K562 (cell line): ENCODE measurements at regions not wholly inside any gene's neighbourhood (a gene's known extent, or its start where the extent isn't known, plus 50 kb on each side); places are given as distances from the start of the nearest gene placed in this dataset.

Experiments used
- ATAC-seq: fragments of 200-7000 bp; cut with Tn5 transposase; 3 replicates; pipeline ENCODE4 v1.9.1; 2020; ENCODE audit warnings: moderate library complexity
- BruUV-seq: library from RNA; stranded (reverse); fragments of 400-500 nt; replicated peaks from 2 replicates; lab custom pipeline; 2021; lab: Mats Ljungman, UMichigan
- CTCF ChIA-PET: fragments of 300-600 bp; formaldehyde crosslinking; extraction: SDS; loops from one replicate; lab custom pipeline; 2021; ENCODE audit warnings: low intra/inter-chr PET ratio; lab: Yijun Ruan, JAX
- POLR2A ChIA-PET: fragments of 300-600, 350-650 bp; sonication (Branson Sonifier 250); formaldehyde crosslinking; extraction: SDS; loops from one replicate; lab custom pipeline; 2021; ENCODE audit warnings: antibody characterized with exemption, inconsistent platforms; lab: Yijun Ruan, JAX
- DNase-seq, 4 experiments: peaks; one replicate each; pipeline versions ENCODE4 v3.0.0 to v3.0.0-alpha.2; 2011 to 2018; ENCODE audit warnings: low spot score in 3 of 4, mixed read lengths in 3 of 4; ENCODE audit errors: extremely low read depth in 1 of 4
- FAIRE-seq: peaks from 2 replicates; lab custom pipeline; 2011; peaks lifted over from hg19 to GRCh38; lab: Jason Lieb, UNC
- H2AFZ ChIP-seq: 2 replicates; pipeline ENCODE4 v1.6.0; 2011; ENCODE audit warnings: low read depth, low read length, control low read depth, inconsistent platforms
- H3K27ac ChIP-seq: fragments of 200-600 bp; 3 replicates; pipeline ENCODE4 v1.8.0; 2011; ENCODE audit warnings: low read depth, mild to moderate bottlenecking, control low read depth, inconsistent platforms, low read length, moderate library complexity, mixed read lengths; ENCODE audit errors: extremely low read depth
- H3K27me3 ChIP-seq, 2 experiments: fragments of 300-600 bp in 1 of 2; 2 replicates in 1 of 2; 3 replicates in 1 of 2; pipeline versions ENCODE4 v1.6.0 to v1.8.0; 2011; ENCODE audit warnings: inconsistent platforms in 2 of 2, low read length in 2 of 2, mild to moderate bottlenecking in 1 of 2, mixed read lengths in 1 of 2, moderate library complexity in 1 of 2; ENCODE audit not compliant: control insufficient read depth in 2 of 2, insufficient read depth in 2 of 2
- H3K36me3 ChIP-seq: fragments of 300-600 bp; 3 replicates; pipeline ENCODE4 v1.8.0; 2011; ENCODE audit warnings: mild to moderate bottlenecking, low read length, inconsistent platforms; ENCODE audit not compliant: control insufficient read depth, insufficient read depth
- H3K4me1 ChIP-seq, 2 experiments: fragments of 200-600 bp in 1 of 2; replicated peaks in 1 of 2; 2 replicates in 1 of 2; 3 replicates in 1 of 2; pipeline versions ENCODE4 v1.5.1 to v1.8.0; 2011; ENCODE audit warnings: inconsistent platforms in 2 of 2, low read length in 2 of 2, mild to moderate bottlenecking in 1 of 2, mixed read lengths in 1 of 2, moderate library complexity in 1 of 2; ENCODE audit not compliant: control insufficient read depth in 2 of 2, insufficient read depth in 2 of 2
- H3K4me2 ChIP-seq: 2 replicates; pipeline ENCODE4 v1.6.1; 2011; ENCODE audit warnings: low read length, control low read depth, inconsistent platforms, mixed read lengths; ENCODE audit not compliant: insufficient read depth
- H3K4me3 ChIP-seq: fragments of 200-600 bp; sonication (generic), shearing (Covaris generic); 2 replicates; pipeline ENCODE4 v1.5.1; 2016; ENCODE audit warnings: control low read depth, inconsistent platforms
- H3K79me2 ChIP-seq: fragments of 200-600 bp; 3 replicates; pipeline ENCODE4 v1.8.0; 2011; ENCODE audit warnings: low read length, inconsistent platforms; ENCODE audit not compliant: control insufficient read depth, insufficient read depth
- H3K9ac ChIP-seq, 2 experiments: 2 replicates each; pipeline versions ENCODE4 v1.6.0 to v1.6.1; 2011; ENCODE audit warnings: low read depth in 2 of 2, low read length in 2 of 2, control low read depth in 1 of 2, inconsistent platforms in 1 of 2, mild to moderate bottlenecking in 1 of 2, mixed read lengths in 1 of 2; ENCODE audit not compliant: insufficient read depth in 1 of 2
- H3K9me1 ChIP-seq: one replicate; pipeline ENCODE4 v1.6.0; 2011; ENCODE audit warnings: inconsistent platforms, mild to moderate bottlenecking, low read length, moderate library complexity; ENCODE audit not compliant: control insufficient read depth, insufficient read depth
- H3K9me3 ChIP-seq: replicated peaks from 2 replicates; pipeline ENCODE4 v1.5.1; 2011; ENCODE audit warnings: low read depth, low read length, inconsistent platforms; ENCODE audit not compliant: control insufficient read depth, insufficient read depth
- H4K20me1 ChIP-seq: replicated peaks from 2 replicates; pipeline ENCODE4 v1.6.1; 2011; ENCODE audit warnings: low read length, inconsistent platforms, mixed read lengths; ENCODE audit not compliant: control insufficient read depth, insufficient read depth
- BRD4 ChIP-seq: fragments of 200-600 bp; sonication (generic); IDR thresholded peaks from 2 replicates; pipeline ENCODE4 v1.6.1; 2017; ENCODE audit warnings: inconsistent platforms
- C11orf30 ChIP-seq: fragments of 450-650 bp; IDR thresholded peaks from 2 replicates; pipeline ENCODE4 v1.6.1; 2016; ENCODE audit warnings: low read depth, mild to moderate bottlenecking
- FOS ChIP-seq: IDR thresholded peaks from 3 replicates; pipeline ENCODE4 v1.6.1; 2011; ENCODE audit not compliant: insufficient read length; ENCODE audit errors: extremely low read depth
- JUN ChIP-seq, 2 experiments: sonication (generic) in 1 of 2; formaldehyde crosslinking in 1 of 2; IDR thresholded peaks; 2 replicates each; pipeline versions ENCODE4 v1.6.1 to v1.8.0; 2012 to 2022; ENCODE audit warnings: borderline replicate concordance in 2 of 2, mild to moderate bottlenecking in 2 of 2, improper control_type of control experiment in 1 of 2, low read depth in 1 of 2, low read length in 1 of 2, missing genetic modification reagents in 1 of 2
- MAFF ChIP-seq: IDR thresholded peaks from 2 replicates; pipeline ENCODE4 v1.6.1; 2012; ENCODE audit warnings: low read length, improper control_type of control experiment
- MAFG ChIP-seq: fragments of 450-650 bp; conservative IDR thresholded peaks from 2 replicates; pipeline ENCODE4 v1.6.1; 2016; ENCODE audit warnings: missing genetic modification characterization, missing compliant biosample characterization
- MAFK ChIP-seq: IDR thresholded peaks from 2 replicates; pipeline ENCODE4 v1.6.1; 2011; ENCODE audit warnings: low read length, improper control_type of control experiment
- NELFE ChIP-seq: IDR thresholded peaks from 2 replicates; pipeline ENCODE4 v1.6.1; 2011; ENCODE audit warnings: mild to moderate bottlenecking; ENCODE audit not compliant: insufficient read depth, insufficient read length
- RAD51 ChIP-seq: fragments of 450-650 bp; IDR thresholded peaks from 2 replicates; pipeline ENCODE4 v1.7.1; 2016; ENCODE audit warnings: low read depth, mild to moderate bottlenecking, borderline replicate concordance
- SAFB2 ChIP-seq: fragments of 200-400 bp; formaldehyde crosslinking; IDR thresholded peaks from 2 replicates; pipeline ENCODE4 v1.6.1; 2018; ENCODE audit warnings: borderline replicate concordance, low read length, low read depth, moderate library complexity; ENCODE audit not compliant: severe bottlenecking
- SRF ChIP-seq, 2 experiments: fragments of 250-450, 450-650 bp in 1 of 2; sonication (Bioruptor Pico) in 1 of 2; sonication (generic) in 1 of 2; formaldehyde crosslinking; IDR thresholded peaks; 2 replicates each; pipeline versions ENCODE4 v1.5.0 to v1.5.1; 2020 to 2022; ENCODE audit warnings: mild to moderate bottlenecking in 1 of 2, missing genetic modification reagents in 1 of 2
- TGIF2 ChIP-seq: sonication (generic); formaldehyde crosslinking; IDR thresholded peaks from 2 replicates; pipeline ENCODE4 v1.8.1; 2022; ENCODE audit warnings: mild to moderate bottlenecking, missing genetic modification reagents, moderate library complexity
- THRAP3 ChIP-seq: fragments of 450-650 bp; IDR thresholded peaks from 2 replicates; pipeline ENCODE4 v1.6.1; 2016; ENCODE audit warnings: mild to moderate bottlenecking, inconsistent platforms, borderline replicate concordance
- ZBTB1 ChIP-seq: sonication (generic); formaldehyde crosslinking; IDR thresholded peaks from 2 replicates; pipeline ENCODE4 v1.8.1; 2023; ENCODE audit warnings: missing genetic modification reagents, low read depth, mild to moderate bottlenecking, borderline replicate concordance
- ZNF197 ChIP-seq: fragments of 200-800 bp; sonication (Bioruptor generic); IDR thresholded peaks from 2 replicates; pipeline ENCODE4 v1.6.1; 2016; ENCODE audit warnings: low read depth, missing genetic modification characterization, missing compliant biosample characterization
- ZNF316 ChIP-seq: fragments of 450-650 bp; IDR thresholded peaks from 2 replicates; pipeline ENCODE4 v1.6.1; 2016
- ZNF324 ChIP-seq: fragments of 250-450 bp; sonication (Bioruptor Pico); IDR thresholded peaks from 2 replicates; pipeline ENCODE4 v1.4.0; 2020; ENCODE audit warnings: mild to moderate bottlenecking
- WGBS: fragments of 100-300 bp; shearing (Covaris generic); methylation state at CpG from one replicate; pipeline ENCODE4 v1.1.6; 2016; ENCODE audit warnings: low coverage, mixed read lengths; ENCODE audit not compliant: insufficient coverage; ENCODE audit errors: missing lambda C conversion rate; 5-methylcytosine and 5-hydroxymethylcytosine counted together
- in situ Hi-C: fragments of 300-500 bp; cut with MboI; formaldehyde crosslinking; loops from 4 replicates; pipeline ENCODE4 v1.15.0; 2018; ENCODE audit warnings: inconsistent platforms, mixed read lengths
- intact Hi-C: fragments of 100-400 bp; cut with micrococcal nuclease; formaldehyde crosslinking; loops from 2 replicates; pipeline ENCODE4 v1.14.2; 2022
- TF ChIP-seq, protein P1 (sequence below): fragments of 250-450 bp; sonication (Bioruptor Pico); IDR thresholded peaks from 2 replicates; pipeline ENCODE4 v1.4.0; 2020

DNA sequence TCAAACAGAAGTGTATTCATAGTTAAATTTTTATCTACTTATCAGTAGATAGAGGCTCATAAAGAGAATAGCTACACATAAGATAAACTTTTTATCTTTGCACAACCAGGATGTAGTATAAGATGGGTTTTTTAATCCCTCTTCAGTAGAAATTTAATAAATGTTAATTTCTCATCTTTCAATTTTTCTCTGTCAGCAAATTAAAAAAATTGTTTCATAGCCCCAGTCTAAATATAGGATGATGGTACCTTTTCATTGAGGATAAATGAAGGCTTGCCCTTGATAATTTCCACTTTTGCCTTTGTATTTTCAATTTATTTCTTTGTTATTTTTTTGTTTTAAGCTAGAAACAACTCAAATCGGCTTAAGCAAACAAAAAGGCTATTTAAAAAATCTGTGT lies 251.2 kb upstream of the NOX3 start:
- FAIRE-seq (no peak), DNase-seq (no peak), ATAC-seq (no peak)
- 21% methylated on average over 1 of the region's 1 CpG for WGBS
- Histone ChIP-seq H2AFZ (no peak overlapping the region), H3K79me2 (no peaks in the 10 kb centered on the region), H3K9me1 (no peaks in the 10 kb centered on the region), H3K27ac (no peak overlapping the region), H3K9me3 (no peaks in the 10 kb centered on the region), H3K4me3 (no peak overlapping the region), H3K27me3 (no peaks in the 10 kb centered on the region), H3K9ac (no peak overlapping the region), H3K4me2 (no peak overlapping the region), H4K20me1 (no peaks in the 10 kb centered on the region), H3K36me3 (no peaks in the 10 kb centered on the region), H3K4me1 (no peaks in the 10 kb centered on the region; a peak in 1 of 5 replicates)
- intact Hi-C loops, result no loop called here
- TF ChIP-seq SRF (CRISPR knock-in tag; IDR thresholded peaks at IDR 0.05) (no peak), FOS (no peak), MAFK (peak; percentile 31; the same call in 1 of the 2 replicates), ZNF316 (peak; percentile 82), C11orf30 (peak; percentile 56; the same call in 1 of the 2 replicates), MAFG (tag) (0 out of 2 replicates have a peak, but pooled peaks have one; percentile 24), MAFF (peak; percentile 28; the same call in 1 of the 2 replicates)
- ChIA-PET CTCF (no interaction called here), POLR2A (no interaction called here)
- in situ Hi-C loops, result no loop called here
- no TSS peak for BruUV-seq

DNA sequence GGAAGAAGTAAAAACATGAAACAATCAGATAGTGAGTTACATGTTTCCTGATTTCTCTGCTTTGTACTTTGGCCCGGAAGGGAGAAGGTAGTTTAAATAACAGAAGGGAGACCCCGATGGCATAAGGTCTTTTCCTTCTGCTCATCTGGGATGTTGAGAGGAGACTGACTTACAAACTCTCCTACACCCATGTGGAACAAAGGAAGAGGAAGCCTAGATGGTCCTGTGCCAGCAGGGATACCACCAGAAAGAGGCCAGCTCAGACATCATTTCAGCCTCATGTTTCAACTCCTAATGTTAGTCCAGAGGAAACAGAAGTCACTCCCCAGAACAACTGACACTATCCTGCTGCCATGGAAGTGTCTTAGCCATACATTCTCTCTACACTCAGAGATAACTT lies 250.7 kb upstream of the NOX3 start:
- FAIRE-seq (no peak), ATAC-seq (peak; percentile 25; the same call in 1 of the 3 replicates), DNase-seq (no peak)
- Histone ChIP-seq H3K4me2 (no peak overlapping the region), H3K9ac (no peak overlapping the region), H2AFZ (no peak overlapping the region), H4K20me1 (no peaks in the 10 kb centered on the region), H3K9me3 (no peaks in the 10 kb centered on the region), H3K79me2 (no peaks in the 10 kb centered on the region), H3K9me1 (no peaks in the 10 kb centered on the region), H3K27me3 (no peaks in the 10 kb centered on the region), H3K27ac (no peak overlapping the region), H3K4me1 (no peaks in the 10 kb centered on the region; a peak in 1 of 5 replicates), H3K4me3 (no peak overlapping the region), H3K36me3 (no peaks in the 10 kb centered on the region)
- no TSS peak for BruUV-seq
- in situ Hi-C loops, result no loop called here
- ChIA-PET CTCF (interaction anchor here (0.7 kb wide), 1 partner anchor 28 kb away, joined by 3 read pairs; no protein-coding TSS in a partner anchor), POLR2A (no interaction called here)
- intact Hi-C loops, result no loop called here
- 5% methylated on average over 2 of the region's 2 CpGs for WGBS
- TF ChIP-seq NELFE, result no peak
- TF ChIP-seq, protein P1, sequence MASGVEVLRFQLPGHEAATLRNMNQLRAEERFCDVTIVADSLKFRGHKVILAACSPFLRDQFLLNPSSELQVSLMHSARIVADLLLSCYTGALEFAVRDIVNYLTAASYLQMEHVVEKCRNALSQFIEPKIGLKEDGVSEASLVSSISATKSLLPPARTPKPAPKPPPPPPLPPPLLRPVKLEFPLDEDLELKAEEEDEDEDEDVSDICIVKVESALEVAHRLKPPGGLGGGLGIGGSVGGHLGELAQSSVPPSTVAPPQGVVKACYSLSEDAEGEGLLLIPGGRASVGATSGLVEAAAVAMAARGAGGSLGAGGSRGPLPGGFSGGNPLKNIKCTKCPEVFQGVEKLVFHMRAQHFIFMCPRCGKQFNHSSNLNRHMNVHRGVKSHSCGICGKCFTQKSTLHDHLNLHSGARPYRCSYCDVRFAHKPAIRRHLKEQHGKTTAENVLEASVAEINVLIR (CRISPR knock-in tag), result no peak
- no peak for TF ChIP-seq BRD4
- no peak for TF ChIP-seq TGIF2 (CRISPR knock-in tag)
- TF ChIP-seq ZNF197, result no peak
- TF ChIP-seq ZNF324, result no peak
- no peak for TF ChIP-seq RAD51
- no peak for TF ChIP-seq ZBTB1 (CRISPR knock-in tag)
- TF ChIP-seq THRAP3, result no peak
- TF ChIP-seq JUN (IDR thresholded peaks at IDR 0.05; ENCODE audit: borderline replicate concordance, low read depth, low read length), result no peak
- TF ChIP-seq JUN (CRISPR knock-in tag; IDR thresholded peaks at IDR 0.05; ENCODE audit: borderline replicate concordance), result no peak
- TF ChIP-seq SAFB2, result no peak
